GM23338 (cell line): ENCODE measurements at regions not wholly inside any gene's neighbourhood (a gene's known extent, or its start where the extent isn't known, plus 50 kb on each side); places are given as distances from the start of the nearest gene placed in this dataset.
A peak's percentile ranks its signal among the peaks of the same experiment; 100 is the strongest.

Experiments
- EZH2 ChIP-seq: fragments of 200-600 bp; sonication (generic); IDR thresholded peaks from one replicate; pipeline ENCODE4 v1.8.0; 2017; ENCODE audit warnings: antibody characterized with exemption, mild to moderate bottlenecking, low read depth; ENCODE audit not compliant: unreplicated experiment
- EZH2phosphoT487 ChIP-seq: fragments of 200-600 bp; sonication (generic); IDR thresholded peaks from one replicate; pipeline ENCODE4 v1.8.1; 2018; ENCODE audit warnings: antibody characterized with exemption; ENCODE audit not compliant: unreplicated experiment
- POLR2AphosphoS5 ChIP-seq: IDR thresholded peaks from 2 replicates; pipeline ENCODE4 v1.6.1; 2016; ENCODE audit warnings: antibody characterized with exemption, low read depth
- TF ChIP-seq, protein P1 (sequence below), 2 experiments: fragments of 200-600 bp in 1 of 2; sonication (generic) in 1 of 2; conservative IDR thresholded peaks; 2 replicates each; pipeline versions ENCODE4 v1.5.1 to v1.6.1; 2016 to 2017; ENCODE audit warnings: antibody characterized with exemption in 2 of 2, low read depth in 2 of 2, mild to moderate bottlenecking in 2 of 2, moderate library complexity in 1 of 2
- TF ChIP-seq, protein P2 (sequence below): fragments of 250-450 bp; sonication (Bioruptor Pico); IDR thresholded peaks from 2 replicates; pipeline ENCODE4 v1.5.0; 2020; ENCODE audit warnings: mild to moderate bottlenecking, moderate library complexity

DNA sequence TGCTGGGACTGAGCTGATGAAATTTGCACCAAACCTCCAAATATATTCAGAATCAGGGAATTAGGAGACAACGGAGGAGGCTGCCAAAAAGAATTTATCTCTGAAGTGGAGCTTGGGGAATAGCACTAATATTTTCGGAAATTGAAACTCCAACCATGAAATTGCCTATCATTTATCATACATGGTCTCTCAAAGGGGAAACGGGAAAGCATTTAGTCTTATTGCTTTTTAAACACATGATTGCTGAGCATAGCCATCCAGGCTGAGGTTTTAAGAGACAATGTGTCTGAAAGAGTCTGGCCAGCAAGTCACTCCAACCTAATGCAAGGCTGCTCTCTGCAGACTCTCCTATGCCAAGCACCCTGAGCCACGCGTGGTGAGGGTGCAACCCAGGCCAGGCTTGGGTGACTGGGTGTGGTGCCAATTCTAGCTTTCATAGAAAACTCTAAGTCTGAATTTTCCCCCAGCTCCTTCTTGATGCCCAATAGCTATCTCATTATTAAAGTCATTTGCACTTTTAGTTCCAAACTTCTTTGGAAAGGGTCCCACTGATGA, 200.2 kb downstream of the RPLP1 start:
- TF ChIP-seq, protein P1, sequence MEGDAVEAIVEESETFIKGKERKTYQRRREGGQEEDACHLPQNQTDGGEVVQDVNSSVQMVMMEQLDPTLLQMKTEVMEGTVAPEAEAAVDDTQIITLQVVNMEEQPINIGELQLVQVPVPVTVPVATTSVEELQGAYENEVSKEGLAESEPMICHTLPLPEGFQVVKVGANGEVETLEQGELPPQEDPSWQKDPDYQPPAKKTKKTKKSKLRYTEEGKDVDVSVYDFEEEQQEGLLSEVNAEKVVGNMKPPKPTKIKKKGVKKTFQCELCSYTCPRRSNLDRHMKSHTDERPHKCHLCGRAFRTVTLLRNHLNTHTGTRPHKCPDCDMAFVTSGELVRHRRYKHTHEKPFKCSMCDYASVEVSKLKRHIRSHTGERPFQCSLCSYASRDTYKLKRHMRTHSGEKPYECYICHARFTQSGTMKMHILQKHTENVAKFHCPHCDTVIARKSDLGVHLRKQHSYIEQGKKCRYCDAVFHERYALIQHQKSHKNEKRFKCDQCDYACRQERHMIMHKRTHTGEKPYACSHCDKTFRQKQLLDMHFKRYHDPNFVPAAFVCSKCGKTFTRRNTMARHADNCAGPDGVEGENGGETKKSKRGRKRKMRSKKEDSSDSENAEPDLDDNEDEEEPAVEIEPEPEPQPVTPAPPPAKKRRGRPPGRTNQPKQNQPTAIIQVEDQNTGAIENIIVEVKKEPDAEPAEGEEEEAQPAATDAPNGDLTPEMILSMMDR (conservative IDR thresholded peaks at IDR 0.05; ENCODE audit: low read depth in 2 of 2): peak in 1 of 2 experiments; percentile 31; a peak in 2 of 4 replicates
- TF ChIP-seq EZH2phosphoT487: no peak
- no peak for TF ChIP-seq POLR2AphosphoS5
- TF ChIP-seq, protein P2, sequence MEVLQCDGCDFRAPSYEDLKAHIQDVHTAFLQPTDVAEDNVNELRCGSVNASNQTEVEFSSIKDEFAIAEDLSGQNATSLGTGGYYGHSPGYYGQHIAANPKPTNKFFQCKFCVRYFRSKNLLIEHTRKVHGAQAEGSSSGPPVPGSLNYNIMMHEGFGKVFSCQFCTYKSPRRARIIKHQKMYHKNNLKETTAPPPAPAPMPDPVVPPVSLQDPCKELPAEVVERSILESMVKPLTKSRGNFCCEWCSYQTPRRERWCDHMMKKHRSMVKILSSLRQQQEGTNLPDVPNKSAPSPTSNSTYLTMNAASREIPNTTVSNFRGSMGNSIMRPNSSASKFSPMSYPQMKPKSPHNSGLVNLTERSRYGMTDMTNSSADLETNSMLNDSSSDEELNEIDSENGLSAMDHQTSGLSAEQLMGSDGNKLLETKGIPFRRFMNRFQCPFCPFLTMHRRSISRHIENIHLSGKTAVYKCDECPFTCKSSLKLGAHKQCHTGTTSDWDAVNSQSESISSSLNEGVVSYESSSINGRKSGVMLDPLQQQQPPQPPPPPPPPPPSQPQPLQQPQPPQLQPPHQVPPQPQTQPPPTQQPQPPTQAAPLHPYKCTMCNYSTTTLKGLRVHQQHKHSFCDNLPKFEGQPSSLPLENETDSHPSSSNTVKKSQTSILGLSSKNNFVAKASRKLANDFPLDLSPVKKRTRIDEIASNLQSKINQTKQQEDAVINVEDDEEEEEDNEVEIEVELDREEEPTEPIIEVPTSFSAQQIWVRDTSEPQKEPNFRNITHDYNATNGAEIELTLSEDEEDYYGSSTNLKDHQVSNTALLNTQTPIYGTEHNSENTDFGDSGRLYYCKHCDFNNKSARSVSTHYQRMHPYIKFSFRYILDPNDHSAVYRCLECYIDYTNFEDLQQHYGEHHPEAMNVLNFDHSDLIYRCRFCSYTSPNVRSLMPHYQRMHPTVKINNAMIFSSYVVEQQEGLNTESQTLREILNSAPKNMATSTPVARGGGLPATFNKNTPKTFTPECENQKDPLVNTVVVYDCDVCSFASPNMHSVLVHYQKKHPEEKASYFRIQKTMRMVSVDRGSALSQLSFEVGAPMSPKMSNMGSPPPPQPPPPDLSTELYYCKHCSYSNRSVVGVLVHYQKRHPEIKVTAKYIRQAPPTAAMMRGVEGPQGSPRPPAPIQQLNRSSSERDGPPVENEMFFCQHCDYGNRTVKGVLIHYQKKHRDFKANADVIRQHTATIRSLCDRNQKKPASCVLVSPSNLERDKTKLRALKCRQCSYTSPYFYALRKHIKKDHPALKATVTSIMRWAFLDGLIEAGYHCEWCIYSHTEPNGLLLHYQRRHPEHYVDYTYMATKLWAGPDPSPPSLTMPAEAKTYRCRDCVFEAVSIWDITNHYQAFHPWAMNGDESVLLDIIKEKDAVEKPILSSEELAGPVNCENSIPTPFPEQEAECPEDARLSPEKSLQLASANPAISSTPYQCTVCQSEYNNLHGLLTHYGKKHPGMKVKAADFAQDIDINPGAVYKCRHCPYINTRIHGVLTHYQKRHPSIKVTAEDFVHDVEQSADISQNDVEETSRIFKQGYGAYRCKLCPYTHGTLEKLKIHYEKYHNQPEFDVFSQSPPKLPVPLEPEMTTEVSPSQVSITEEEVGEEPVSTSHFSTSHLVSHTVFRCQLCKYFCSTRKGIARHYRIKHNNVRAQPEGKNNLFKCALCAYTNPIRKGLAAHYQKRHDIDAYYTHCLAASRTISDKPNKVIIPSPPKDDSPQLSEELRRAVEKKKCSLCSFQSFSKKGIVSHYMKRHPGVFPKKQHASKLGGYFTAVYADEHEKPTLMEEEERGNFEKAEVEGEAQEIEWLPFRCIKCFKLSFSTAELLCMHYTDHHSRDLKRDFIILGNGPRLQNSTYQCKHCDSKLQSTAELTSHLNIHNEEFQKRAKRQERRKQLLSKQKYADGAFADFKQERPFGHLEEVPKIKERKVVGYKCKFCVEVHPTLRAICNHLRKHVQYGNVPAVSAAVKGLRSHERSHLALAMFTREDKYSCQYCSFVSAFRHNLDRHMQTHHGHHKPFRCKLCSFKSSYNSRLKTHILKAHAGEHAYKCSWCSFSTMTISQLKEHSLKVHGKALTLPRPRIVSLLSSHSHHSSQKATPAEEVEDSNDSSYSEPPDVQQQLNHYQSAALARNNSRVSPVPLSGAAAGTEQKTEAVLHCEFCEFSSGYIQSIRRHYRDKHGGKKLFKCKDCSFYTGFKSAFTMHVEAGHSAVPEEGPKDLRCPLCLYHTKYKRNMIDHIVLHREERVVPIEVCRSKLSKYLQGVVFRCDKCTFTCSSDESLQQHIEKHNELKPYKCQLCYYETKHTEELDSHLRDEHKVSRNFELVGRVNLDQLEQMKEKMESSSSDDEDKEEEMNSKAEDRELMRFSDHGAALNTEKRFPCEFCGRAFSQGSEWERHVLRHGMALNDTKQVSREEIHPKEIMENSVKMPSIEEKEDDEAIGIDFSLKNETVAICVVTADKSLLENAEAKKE (CRISPR knock-in tag): no peak
- TF ChIP-seq EZH2: no peak
